Neuronal stem cell (in vitro differentiated cells): ENCODE measurements at regions not wholly inside any gene's neighbourhood (a gene's known extent, or its start where the extent isn't known, plus 50 kb on each side); places are given as distances from the start of the nearest gene placed in this dataset.

Source experiments
- DNase-seq: peaks from one replicate; pipeline ENCODE4 v3.0.0-alpha.2; 2013; ENCODE audit warnings: low spot score
- H2AFZ ChIP-seq: one replicate; pipeline ENCODE4 v1.6.1; 2013; ENCODE audit warnings: mild to moderate bottlenecking, low read length, inconsistent platforms
- H2AK5ac ChIP-seq: 2 replicates; pipeline ENCODE4 v1.6.1; 2013; ENCODE audit warnings: low read depth, mild to moderate bottlenecking, inconsistent platforms, low read length, moderate library complexity, mixed read lengths
- H2BK120ac ChIP-seq: 2 replicates; pipeline ENCODE4 v1.6.1; 2013; ENCODE audit warnings: low read depth, mild to moderate bottlenecking, inconsistent platforms, low read length, moderate library complexity, mixed read lengths
- H2BK12ac ChIP-seq: one replicate; pipeline ENCODE4 v1.6.1; 2013; ENCODE audit warnings: low read length, inconsistent platforms
- H2BK15ac ChIP-seq: 2 replicates; pipeline ENCODE4 v1.6.1; 2013; ENCODE audit warnings: mild to moderate bottlenecking, low read length, inconsistent platforms, mixed read lengths
- H2BK5ac ChIP-seq: one replicate; pipeline ENCODE4 v1.6.1; 2013; ENCODE audit warnings: inconsistent platforms, mild to moderate bottlenecking, low read length, moderate library complexity
- H3K14ac ChIP-seq: one replicate; pipeline ENCODE4 v1.6.1; 2013; ENCODE audit warnings: low read length, inconsistent platforms
- H3K18ac ChIP-seq: 2 replicates; pipeline ENCODE4 v1.6.1; 2013; ENCODE audit warnings: low read length, inconsistent platforms
- H3K23ac ChIP-seq: 2 replicates; pipeline ENCODE4 v1.6.1; 2013; ENCODE audit warnings: low read depth, mild to moderate bottlenecking, mixed read lengths, low read length, inconsistent platforms; ENCODE audit not compliant: poor library complexity
- H3K27ac ChIP-seq: replicated peaks from 3 replicates; pipeline ENCODE4 v1.5.1; 2013; ENCODE audit warnings: low read length, inconsistent platforms
- H3K27me3 ChIP-seq, 3 experiments: 2 replicates each; pipeline ENCODE4 v1.6.1; 2013; ENCODE audit warnings: low read length in 3 of 3, mild to moderate bottlenecking in 2 of 3, inconsistent platforms in 1 of 3, low read depth in 1 of 3, mixed read lengths in 1 of 3, moderate library complexity in 1 of 3; ENCODE audit not compliant: control insufficient read depth in 3 of 3, insufficient read depth in 3 of 3
- H3K36me3 ChIP-seq, 2 donors: replicated peaks in 1 of 2; 2 replicates each; pipeline ENCODE4 v1.6.1; 2013; ENCODE audit warnings: low read length in 2 of 2; ENCODE audit not compliant: control insufficient read depth in 2 of 2, insufficient read depth in 2 of 2
- H3K4ac ChIP-seq: 2 replicates; pipeline ENCODE4 v1.6.1; 2013; ENCODE audit warnings: inconsistent platforms, mild to moderate bottlenecking, low read length, moderate library complexity
- H3K4me1 ChIP-seq, 2 donors: 1 replicate in 1 of 2; 2 replicates in 1 of 2; pipeline ENCODE4 v1.6.1; 2013; ENCODE audit warnings: low read length in 2 of 2, low read depth in 1 of 2; ENCODE audit not compliant: control insufficient read depth in 2 of 2, insufficient read depth in 1 of 2
- H3K4me2 ChIP-seq: one replicate; pipeline ENCODE4 v1.6.1; 2013; ENCODE audit warnings: mild to moderate bottlenecking, low read length, inconsistent platforms; ENCODE audit not compliant: insufficient read depth, poor library complexity, severe bottlenecking
- H3K4me3 ChIP-seq, 2 donors: 2 replicates each; pipeline ENCODE4 v1.5.1; 2013; ENCODE audit warnings: low read length in 2 of 2, mild to moderate bottlenecking in 2 of 2, inconsistent platforms in 1 of 2, moderate library complexity in 1 of 2
- H3K79me1 ChIP-seq: one replicate; pipeline ENCODE4 v1.6.1; 2013; ENCODE audit warnings: low read depth, mild to moderate bottlenecking, inconsistent platforms, low read length, moderate library complexity
- H3K9ac ChIP-seq: one replicate; pipeline ENCODE4 v1.6.1; 2013; ENCODE audit warnings: mild to moderate bottlenecking, low read depth, low read length, inconsistent platforms; ENCODE audit not compliant: poor library complexity
- H3K9me3 ChIP-seq, 2 donors: replicated peaks in 1 of 2; 2 replicates each; pipeline versions ENCODE3 to v1.6.1; 2013; ENCODE audit warnings: low read length in 2 of 2, mild to moderate bottlenecking in 2 of 2, inconsistent platforms in 1 of 2, low read depth in 1 of 2, mixed read lengths in 1 of 2, moderate library complexity in 1 of 2; ENCODE audit not compliant: control insufficient read depth in 2 of 2, insufficient read depth in 1 of 2
- H4K8ac ChIP-seq: one replicate; pipeline ENCODE4 v1.6.1; 2013; ENCODE audit warnings: low read depth, mild to moderate bottlenecking, inconsistent platforms, low read length, moderate library complexity
- H4K91ac ChIP-seq: one replicate; pipeline ENCODE4 v1.6.1; 2013; ENCODE audit warnings: low read length, low read depth, mild to moderate bottlenecking, inconsistent platforms; ENCODE audit not compliant: poor library complexity
- WGBS, 2 donors: extraction: QIAGEN DNeasy Blood & Tissue Kit; methylation state at CpG; one replicate each; pipeline ENCODE4 v1.1.7; 2013; ENCODE audit warnings: missing lambda C conversion rate in 2 of 2, mixed read lengths in 1 of 2; ENCODE audit not compliant: insufficient read length in 2 of 2, insufficient replicate concordance in 1 of 2; ENCODE audit errors: extremely low coverage in 2 of 2; 5-methylcytosine and 5-hydroxymethylcytosine counted together

- Histone ChIP-seq H2BK15ac (no peak overlapping the region), H3K27ac (peak overlapping the region; percentile 93), H3K4ac (no peak overlapping the region), H3K14ac (no peak overlapping the region), H3K9me3 (no peaks in the 10 kb centered on the region), H2BK5ac (peak overlapping the region; percentile 2), H3K36me3 (no peaks in the 10 kb centered on the region), H3K9ac (no peak overlapping the region), H3K23ac (no peak overlapping the region), H4K91ac (no peak overlapping the region), H4K8ac (no peak overlapping the region), H2AFZ (peak overlapping the region; percentile 79), H2BK12ac (no peak overlapping the region), H2BK120ac (no peak overlapping the region), H3K4me2 (no peak overlapping the region), H3K4me1 (peaks cover 31 to 56% of the 10 kb centered on the region in 2 donors), H3K4me3 (no peak overlapping the region), H3K79me1 (no peaks in the 10 kb centered on the region), H3K27me3 (no peaks in the 10 kb centered on the region), H3K18ac (peak overlapping the region; percentile 2), H2AK5ac (no peak overlapping the region)
- no CpG with 5 or more reads among the region's 8 CpGs for WGBS, 2 donors
- DNase-seq: peak; percentile 90
Measured at GRCh38 chr2:16330012-16330411, 335.6 kb downstream of the CYRIA start.

DNA sequence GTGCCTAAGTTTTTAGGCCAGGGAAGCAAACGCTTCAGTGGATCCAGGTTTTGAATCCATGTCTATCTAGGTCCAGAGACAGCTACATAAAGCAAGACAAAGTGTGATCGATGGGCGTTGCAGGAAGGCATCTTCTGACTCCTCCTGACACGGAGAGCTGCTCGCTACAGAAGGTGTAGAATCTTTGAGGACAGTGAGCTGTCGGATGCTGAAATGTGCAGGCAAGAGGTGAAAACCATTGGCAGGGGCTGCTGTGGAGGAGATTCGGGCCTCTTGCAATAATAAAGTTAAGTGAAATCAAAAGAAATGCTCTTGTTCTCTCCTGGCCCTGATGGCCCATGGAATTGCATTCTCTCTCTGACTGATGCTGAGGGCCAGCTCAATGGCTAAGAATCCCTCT, 336.2 kb downstream of the CYRIA start:
- H3K4me1 ChIP-seq: peaks cover 35 to 58% of the 10 kb centered on the region in 2 donors

GRCh38 chr2:16328521-16329190, 337.0 kb downstream of the CYRIA start:
- Histone ChIP-seq H3K4me3 (no peak overlapping the region), H3K23ac (no peak overlapping the region), H3K18ac (peak overlapping the region; percentile 64), H3K79me1 (no peaks in the 10 kb centered on the region), H4K8ac (no peak overlapping the region), H2BK12ac (peak overlapping the region; percentile 92), H3K9me3 (no peaks in the 10 kb centered on the region), H2BK5ac (no peak overlapping the region), H3K36me3 (no peaks in the 10 kb centered on the region), H2AFZ (peak overlapping the region; percentile 79), H3K27me3 (no peaks in the 10 kb centered on the region), H2AK5ac (no peak overlapping the region), H3K4me2 (no peak overlapping the region), H3K27ac (peak overlapping the region; percentile 93), H3K9ac (no peak overlapping the region), H3K4me1 (peaks cover 34 to 58% of the 10 kb centered on the region in 2 donors), H2BK120ac (no peak overlapping the region), H2BK15ac (no peak overlapping the region), H3K14ac (no peak overlapping the region), H3K4ac (no peak overlapping the region), H4K91ac (no peak overlapping the region)
- no CpG with 5 or more reads among the region's 6 CpGs for WGBS, 2 donors
- DNase-seq: no peak

More for the DNA sequence above, 336.2 kb downstream of the CYRIA start:
- Histone ChIP-seq H2AFZ (peak overlapping the region; percentile 79), H2BK5ac (peak overlapping the region; percentile 2), H3K18ac (peak overlapping the region; percentile 2), H3K36me3 (no peaks in the 10 kb centered on the region), H2AK5ac (no peak overlapping the region), H3K27me3 (no peaks in the 10 kb centered on the region), H2BK12ac (no peak overlapping the region), H3K79me1 (no peaks in the 10 kb centered on the region), H4K8ac (no peak overlapping the region), H3K9me3 (no peaks in the 10 kb centered on the region), H3K4ac (no peak overlapping the region), H2BK120ac (no peak overlapping the region), H3K9ac (no peak overlapping the region), H3K4me2 (no peak overlapping the region), H2BK15ac (no peak overlapping the region), H3K23ac (no peak overlapping the region), H4K91ac (peak overlapping the region; percentile 4), H3K14ac (no peak overlapping the region), H3K4me3 (no peak overlapping the region), H3K27ac (peak overlapping the region; percentile 93)
- whole genome bisulfite sequencing, 2 donors: no CpG with 5 or more reads among the region's 7 CpGs
- no peak for DNase-seq

- Histone ChIP-seq H3K4me1 (peaks cover 33 to 53% of the 10 kb centered on the region in 2 donors), H3K27ac (no peak overlapping the region)
- DNase-seq: no peak
Measured at GRCh38 chr2:16327326-16327725, 338.3 kb downstream of the CYRIA start.

More at GRCh38 chr2:16327326-16327725, 338.3 kb downstream of the CYRIA start:
- H3K14ac ChIP-seq: no peak overlapping the region
- H3K18ac ChIP-seq: peak overlapping the region; percentile 13
- H3K4me2 ChIP-seq: no peak overlapping the region
- no peak overlapping the region for H3K4ac ChIP-seq
- no peaks in the 10 kb centered on the region for H3K9me3 ChIP-seq
- H3K27me3 ChIP-seq: no peaks in the 10 kb centered on the region
- H3K4me3 ChIP-seq: no peak overlapping the region
- no peak overlapping the region for H2AFZ ChIP-seq
- H3K9ac ChIP-seq: no peak overlapping the region
- no peak overlapping the region for H2BK15ac ChIP-seq
- H2BK12ac ChIP-seq: no peak overlapping the region
- no peak overlapping the region for H3K23ac ChIP-seq
- no peak overlapping the region for H4K91ac ChIP-seq
- H3K36me3 ChIP-seq: no peaks in the 10 kb centered on the region
- no peaks in the 10 kb centered on the region for H3K79me1 ChIP-seq
- H4K8ac ChIP-seq: no peak overlapping the region
- H2BK5ac ChIP-seq: no peak overlapping the region
- no CpG with 5 or more reads among the region's 4 CpGs for WGBS, 2 donors
- H2AK5ac ChIP-seq: no peak overlapping the region
- H2BK120ac ChIP-seq: no peak overlapping the region
